ENCODE measurements at regions not wholly inside any gene's neighbourhood (a gene's known extent, or its start where the extent isn't known, plus 50 kb on each side); places are given as distances from the start of the nearest gene placed in this dataset.

DNA sequence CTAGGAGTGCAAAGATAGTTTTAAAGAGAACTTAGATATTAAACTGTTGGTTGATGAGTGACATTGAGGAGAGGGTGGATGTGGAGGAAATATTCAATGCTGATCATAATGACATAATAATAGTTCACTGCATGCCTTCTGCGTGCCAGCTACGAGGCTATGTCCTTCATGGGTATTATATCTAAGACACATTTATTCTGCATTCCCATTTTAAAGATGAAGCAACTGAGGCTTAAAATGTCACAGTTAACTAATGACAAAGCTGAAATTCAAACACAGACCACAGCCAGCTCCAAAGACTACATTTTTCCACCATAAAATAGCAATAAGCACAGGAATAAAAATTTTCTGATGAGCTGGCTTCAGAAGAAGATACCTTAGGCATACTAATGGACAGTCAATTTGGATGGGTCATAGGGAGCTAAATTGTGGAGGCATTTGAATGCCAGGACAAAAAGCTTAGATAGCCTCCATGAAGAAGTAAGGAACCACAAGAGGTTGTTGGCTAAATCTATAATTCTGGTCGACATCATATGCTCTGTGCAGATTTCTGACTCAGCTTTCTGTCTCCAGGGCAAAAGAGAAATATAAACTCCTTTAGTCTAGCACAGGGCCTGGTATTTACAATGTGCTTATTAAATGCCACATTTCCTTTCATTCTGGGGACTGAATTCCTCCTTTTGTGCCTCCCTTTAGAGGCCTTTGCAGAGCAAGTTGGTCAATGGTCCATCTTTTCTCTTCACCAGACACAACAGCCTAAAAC is 71.2 kb upstream of the NRIP1 start:
- no peak overlapping the region for H3K27ac Mint-ChIP-seq
- peaks cover 10% of the 10 kb centered on the region for H3K27me3 Mint-ChIP-seq

DNA sequence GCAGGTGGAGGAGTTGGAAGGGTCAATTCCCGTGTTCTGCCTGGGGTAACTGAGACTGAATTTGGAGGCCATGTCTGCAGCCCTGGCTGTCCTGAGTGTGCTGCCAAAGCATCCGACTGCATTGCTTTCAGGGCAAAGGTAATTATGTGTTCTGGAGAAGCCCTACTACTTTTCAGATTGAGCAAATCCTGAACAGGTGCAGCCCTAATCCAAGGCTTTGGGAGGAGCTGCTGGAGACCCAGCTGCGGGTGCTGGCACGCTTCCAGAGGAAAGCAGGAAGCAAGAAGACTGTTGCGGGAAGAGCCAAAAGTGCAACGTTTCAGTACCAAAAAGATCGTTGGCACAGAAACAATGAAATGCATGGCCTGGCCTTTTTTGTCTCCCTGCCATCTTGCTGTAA is 73.7 kb upstream of the NRIP1 start:
- H3K36me3 Mint-ChIP-seq = no peaks in the 10 kb centered on the region
- no peak for DNase-seq
- no peak overlapping the region for H3K27ac Mint-ChIP-seq
- POLR2A ChIA-PET = no interaction called here
- intact Hi-C loops (cut with micrococcal nuclease) = no loop called here
- CTCF ChIA-PET = no interaction called here
- H3K9me3 Mint-ChIP-seq = no peaks in the 10 kb centered on the region
- H3K4me1 Mint-ChIP-seq (ENCODE audit: low read depth) = no peaks in the 10 kb centered on the region
- no peak overlapping the region for H3K4me3 Mint-ChIP-seq
- peaks cover 10% of the 10 kb centered on the region for H3K27me3 Mint-ChIP-seq

More for the DNA sequence above, 71.2 kb upstream of the NRIP1 start:
- ChIA-PET CTCF (no interaction called here), POLR2A (no interaction called here)
- DNase-seq = no peak
- intact Hi-C loops (cut with micrococcal nuclease) = no loop called here
- Mint-ChIP-seq H3K9me3 (no peaks in the 10 kb centered on the region), H3K4me1 (ENCODE audit: low read depth) (no peaks in the 10 kb centered on the region), H3K4me3 (no peak overlapping the region), H3K36me3 (no peaks in the 10 kb centered on the region)

DNA sequence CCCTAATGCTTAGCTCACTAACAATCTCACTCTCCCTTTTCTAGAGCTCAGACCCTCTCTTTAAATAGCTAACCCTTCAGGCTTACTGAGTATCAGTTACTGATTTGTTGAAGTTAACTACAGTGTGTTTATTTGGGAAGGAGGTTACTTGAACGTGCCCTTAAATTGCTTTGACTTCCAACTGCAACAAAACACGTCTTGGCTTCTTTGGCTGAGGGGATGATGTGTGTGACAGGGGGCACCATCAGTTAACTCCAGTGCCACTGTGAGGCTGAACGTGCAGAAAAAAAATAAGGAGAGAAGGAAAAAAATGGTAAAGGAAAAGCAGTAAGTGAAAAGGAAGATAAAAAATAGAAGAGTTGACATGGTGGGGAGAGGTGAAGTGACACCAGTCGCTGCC is 75.1 kb upstream of the NRIP1 start:
- CTCF ChIA-PET = interaction anchor here (0.6 kb wide), 1 partner anchor 37 kb away, joined by 4 read pairs; no protein-coding TSS in a partner anchor
- DNase-seq = no peak
- no peak overlapping the region for H3K27ac Mint-ChIP-seq
- POLR2A ChIA-PET = no interaction called here
- no peaks in the 10 kb centered on the region for H3K36me3 Mint-ChIP-seq
- H3K27me3 Mint-ChIP-seq = peaks cover 10% of the 10 kb centered on the region
- H3K4me3 Mint-ChIP-seq = no peak overlapping the region
- H3K9me3 Mint-ChIP-seq = no peaks in the 10 kb centered on the region
- intact Hi-C loops (cut with micrococcal nuclease) = no loop called here
- no peaks in the 10 kb centered on the region for H3K4me1 Mint-ChIP-seq (ENCODE audit: low read depth)

DNA sequence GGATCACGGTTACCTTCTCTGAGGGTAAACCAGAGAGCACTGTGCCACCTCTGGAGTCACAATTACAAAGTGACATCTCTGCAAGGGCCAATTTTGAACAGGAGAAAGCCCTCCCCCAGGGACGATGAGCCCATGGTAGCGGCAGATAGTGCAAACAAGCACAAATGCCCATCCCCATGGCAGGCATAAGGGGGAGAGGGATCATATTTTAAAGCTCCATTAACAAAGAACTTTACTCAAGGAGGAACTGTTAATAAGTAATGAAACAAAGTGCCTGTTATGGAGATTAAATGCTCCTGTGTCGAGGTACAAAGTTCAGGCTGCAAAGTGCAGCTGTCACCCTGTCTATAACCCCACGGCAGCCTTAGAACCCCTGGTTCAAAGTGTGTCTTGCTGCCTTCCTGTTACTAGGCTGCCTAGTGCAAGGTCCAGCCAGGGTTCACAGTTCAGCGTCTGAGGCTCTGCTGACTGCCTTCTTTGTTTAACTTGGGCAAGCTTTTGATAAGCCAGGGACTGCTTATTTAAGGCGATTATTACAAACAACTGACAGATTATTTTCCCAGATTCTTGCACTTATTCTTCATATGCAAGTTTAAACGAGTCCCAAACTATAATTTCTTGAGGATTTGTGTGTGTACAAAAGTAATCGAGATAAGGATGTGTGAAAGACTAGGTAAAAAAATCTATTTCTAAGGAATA is 75.7 kb upstream of the NRIP1 start:
- Mint-ChIP-seq H3K27ac (no peak overlapping the region), H3K9me3 (no peaks in the 10 kb centered on the region), H3K4me3 (no peak overlapping the region), H3K27me3 (peaks cover 10% of the 10 kb centered on the region), H3K4me1 (ENCODE audit: low read depth) (no peaks in the 10 kb centered on the region), H3K36me3 (no peaks in the 10 kb centered on the region)
- no peak for DNase-seq
- ChIA-PET POLR2A (no interaction called here), CTCF (interaction anchor here (0.6 kb wide), 2 partner anchors 36 to 445 kb away, joined by 3 to 4 read pairs; no protein-coding TSS in a partner anchor)
- intact Hi-C loops (cut with micrococcal nuclease) = no loop called here

DNA sequence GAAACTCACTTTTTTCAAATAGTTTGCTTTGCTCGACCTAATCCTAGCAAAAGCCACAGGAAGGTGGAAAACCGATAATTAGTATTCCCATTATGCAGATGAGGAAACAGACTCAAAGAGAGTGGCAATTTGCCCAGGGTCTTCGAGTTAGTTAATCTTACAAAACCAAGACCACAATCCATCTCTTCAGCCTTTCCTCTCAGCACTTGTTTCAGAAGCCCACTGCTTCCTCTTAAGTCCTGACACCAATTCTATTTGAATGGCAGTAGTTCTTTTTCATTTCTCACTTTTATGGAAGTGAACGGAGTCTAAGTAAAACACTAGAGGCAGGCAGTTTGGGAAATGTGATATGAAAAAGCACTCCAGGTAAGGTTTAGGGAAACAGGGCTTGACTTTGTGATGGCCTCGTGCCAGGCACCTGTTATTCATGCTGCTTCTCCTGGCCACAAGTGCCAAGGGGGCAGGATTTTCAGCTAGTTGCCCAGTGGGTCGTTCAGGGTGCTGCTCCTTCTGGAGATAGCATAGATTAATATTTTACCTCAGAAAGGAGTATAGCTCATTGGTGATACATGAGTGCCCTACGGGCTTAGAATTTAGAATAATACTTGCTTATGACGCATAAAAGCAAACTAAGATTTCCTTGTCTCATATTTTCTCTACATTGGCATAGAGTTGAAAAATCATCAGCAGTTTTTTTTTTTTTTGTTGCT is 76.6 kb upstream of the NRIP1 start:
- intact Hi-C loops (cut with micrococcal nuclease) = no loop called here
- CTCF ChIA-PET = no interaction called here

DNA sequence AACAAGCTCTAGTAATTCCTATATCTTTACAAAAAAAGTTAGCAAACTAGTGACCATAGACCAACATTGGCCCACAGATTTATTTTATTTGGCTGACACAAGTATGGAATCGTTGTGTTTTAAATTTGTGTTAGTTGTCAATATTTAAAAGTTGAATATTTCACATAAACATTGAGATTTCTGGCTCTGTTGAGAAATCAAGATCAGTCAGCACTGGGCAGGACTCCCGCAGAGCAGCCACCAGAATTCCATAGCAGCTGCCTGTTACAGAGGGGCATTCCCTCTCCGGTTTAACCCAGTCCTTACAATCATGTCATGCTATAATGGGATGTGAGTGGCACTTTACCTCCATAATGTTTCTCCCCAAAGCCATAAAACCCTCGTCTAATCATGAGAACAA is 79.2 kb upstream of the NRIP1 start:
- no peak overlapping the region for H3K4me3 Mint-ChIP-seq
- no peaks in the 10 kb centered on the region for H3K4me1 Mint-ChIP-seq (ENCODE audit: low read depth)
- intact Hi-C loops (cut with micrococcal nuclease) = no loop called here
- H3K27ac Mint-ChIP-seq = no peak overlapping the region
- DNase-seq = no peak
- ChIA-PET CTCF (no interaction called here), POLR2A (no interaction called here)
- peaks cover 6% of the 10 kb centered on the region for H3K27me3 Mint-ChIP-seq
- no peaks in the 10 kb centered on the region for H3K36me3 Mint-ChIP-seq
- no peaks in the 10 kb centered on the region for H3K9me3 Mint-ChIP-seq

More for the DNA sequence above, 76.6 kb upstream of the NRIP1 start:
- POLR2A ChIA-PET = no interaction called here
- no peak overlapping the region for H3K27ac Mint-ChIP-seq
- no peak for DNase-seq
- peaks cover 10% of the 10 kb centered on the region for H3K27me3 Mint-ChIP-seq
- no peak overlapping the region for H3K4me3 Mint-ChIP-seq
- no peaks in the 10 kb centered on the region for H3K4me1 Mint-ChIP-seq (ENCODE audit: low read depth)
- H3K9me3 Mint-ChIP-seq = no peaks in the 10 kb centered on the region
- H3K36me3 Mint-ChIP-seq = no peaks in the 10 kb centered on the region

DNA sequence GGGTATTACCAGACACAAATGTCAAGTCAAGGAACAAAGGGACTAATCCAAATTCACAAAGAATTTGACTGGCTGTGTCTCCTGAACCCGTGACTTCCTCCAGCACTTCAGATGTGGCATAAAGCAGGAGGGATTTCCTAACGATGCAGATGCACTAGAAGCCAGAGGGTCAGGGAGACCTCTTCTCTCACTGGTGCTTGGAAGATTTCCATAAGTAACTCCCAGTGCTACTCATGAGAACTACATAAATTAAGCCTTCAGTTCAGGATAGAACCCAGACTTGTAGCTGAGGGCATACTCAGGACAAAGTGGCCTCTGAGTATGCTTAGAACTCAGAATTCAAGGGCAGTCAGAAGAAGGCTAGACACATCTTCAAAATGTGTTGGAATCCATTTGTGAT is 83.6 kb upstream of the NRIP1 start:
- Mint-ChIP-seq H3K9me3 (no peaks in the 10 kb centered on the region), H3K27ac (no peak overlapping the region), H3K4me3 (no peak overlapping the region), H3K4me1 (ENCODE audit: low read depth) (no peaks in the 10 kb centered on the region), H3K36me3 (no peaks in the 10 kb centered on the region), H3K27me3 (peaks cover 2% of the 10 kb centered on the region)
- DNase-seq = no peak
- ChIA-PET CTCF (no interaction called here), POLR2A (no interaction called here)
- intact Hi-C loops (cut with micrococcal nuclease) = no loop called here

DNA sequence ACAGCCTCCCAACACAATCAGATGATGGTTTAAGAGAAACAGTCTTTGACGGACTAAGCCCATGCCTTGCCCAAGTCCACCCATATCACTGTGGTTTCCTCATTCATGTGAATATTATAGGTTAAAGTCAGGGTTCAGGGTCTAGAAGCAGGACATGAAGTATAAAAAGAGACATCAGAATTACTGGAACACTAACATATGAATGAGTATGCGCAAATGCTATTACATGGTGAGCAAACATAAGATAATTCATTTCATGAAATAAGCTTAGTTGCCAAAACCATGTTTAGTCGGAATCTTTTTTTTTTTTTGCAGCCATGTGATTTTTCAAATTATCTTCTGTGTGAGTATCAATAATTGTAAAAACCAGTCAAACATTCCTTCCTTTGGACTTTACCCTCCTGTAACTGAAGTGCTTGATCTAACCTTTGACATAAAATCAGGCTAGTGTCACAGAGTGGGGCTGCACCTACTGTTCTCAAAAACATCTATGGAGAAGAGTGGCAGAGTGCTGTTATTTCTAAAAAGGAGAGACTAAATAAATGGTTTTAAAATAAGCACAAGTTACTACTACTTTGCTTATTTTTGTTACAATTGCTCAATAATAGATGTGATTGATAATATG is 84.9 kb upstream of the NRIP1 start:
- Mint-ChIP-seq H3K9me3 (peaks cover 4% of the 10 kb centered on the region), H3K36me3 (no peaks in the 10 kb centered on the region), H3K4me3 (no peak overlapping the region), H3K4me1 (ENCODE audit: low read depth) (peaks cover 3% of the 10 kb centered on the region), H3K27ac (no peak overlapping the region), H3K27me3 (peaks cover 2% of the 10 kb centered on the region)
- ChIA-PET POLR2A (interaction anchor here (0.9 kb wide), 1 partner anchor 52 kb away, joined by 3 read pairs; no protein-coding TSS in a partner anchor), CTCF (no interaction called here)
- DNase-seq = no peak
- intact Hi-C loops (cut with micrococcal nuclease) = no loop called here

DNA sequence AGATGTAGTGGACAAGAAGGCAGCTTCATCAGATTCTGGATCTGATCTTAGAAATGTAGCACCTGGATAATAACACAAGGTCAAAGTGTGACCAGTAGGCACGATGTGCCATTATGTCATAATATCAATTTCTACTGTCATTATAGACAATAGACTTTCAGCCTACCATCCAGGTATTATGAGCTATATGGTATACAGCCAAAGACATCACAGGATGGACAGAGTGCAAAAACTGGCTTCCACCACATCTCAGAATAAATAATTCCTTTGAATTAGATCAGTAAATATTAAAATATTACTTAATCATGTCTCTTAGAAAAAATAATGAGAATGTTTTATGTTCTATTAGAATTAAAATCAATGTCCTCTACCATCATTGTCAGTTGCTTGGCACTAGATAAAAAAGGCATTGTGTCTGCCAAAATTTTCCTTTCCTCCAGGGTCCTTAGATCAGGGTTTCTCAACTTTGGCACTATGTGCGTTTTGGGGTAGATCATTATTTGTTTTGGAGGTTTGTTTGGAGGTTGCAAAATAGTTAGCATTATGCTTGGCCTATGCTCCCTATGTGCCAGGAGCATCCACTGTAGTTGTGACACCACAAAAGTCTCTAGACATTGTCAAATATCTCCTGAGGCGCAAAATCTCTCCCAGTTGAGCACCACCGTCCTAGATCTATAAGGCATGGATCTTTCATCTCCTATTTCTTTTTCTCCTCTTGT is 86.7 kb upstream of the NRIP1 start:
- POLR2A ChIA-PET = no interaction called here
- DNase-seq = no peak
- Mint-ChIP-seq H3K36me3 (no peaks in the 10 kb centered on the region), H3K27ac (no peak overlapping the region), H3K27me3 (peaks cover 2% of the 10 kb centered on the region), H3K9me3 (peaks cover 7% of the 10 kb centered on the region), H3K4me1 (ENCODE audit: low read depth) (peaks cover 4% of the 10 kb centered on the region), H3K4me3 (no peak overlapping the region)
- intact Hi-C loops (cut with micrococcal nuclease) = no loop called here
- CTCF ChIA-PET = no interaction called here

DNA sequence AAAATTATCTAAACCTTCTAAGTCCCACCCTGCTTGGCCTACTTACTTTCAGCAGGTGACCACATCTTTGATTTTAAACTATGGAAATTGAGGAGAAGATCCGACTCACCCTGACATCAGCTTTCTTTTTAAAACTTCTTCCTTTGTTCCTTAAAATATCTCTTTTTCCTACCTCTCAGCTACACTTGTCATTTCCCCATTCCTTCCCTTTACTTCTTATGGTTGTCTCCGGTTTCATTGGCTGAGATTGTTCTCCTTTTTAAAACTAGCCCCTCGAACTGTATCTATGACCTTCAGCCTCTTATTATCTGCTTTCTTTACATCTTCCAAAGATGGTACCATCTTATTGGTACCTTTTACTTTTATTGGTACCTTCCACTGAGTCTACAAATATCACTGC is 87.8 kb upstream of the NRIP1 start:
- ChIA-PET POLR2A (no interaction called here), CTCF (no interaction called here)
- intact Hi-C loops (cut with micrococcal nuclease) = no loop called here
- Mint-ChIP-seq H3K27ac (no peak overlapping the region), H3K4me1 (ENCODE audit: low read depth) (peaks cover 4% of the 10 kb centered on the region), H3K27me3 (peaks cover 2% of the 10 kb centered on the region), H3K36me3 (no peaks in the 10 kb centered on the region), H3K4me3 (no peak overlapping the region), H3K9me3 (peaks cover 7% of the 10 kb centered on the region)
- no peak for DNase-seq

DNA sequence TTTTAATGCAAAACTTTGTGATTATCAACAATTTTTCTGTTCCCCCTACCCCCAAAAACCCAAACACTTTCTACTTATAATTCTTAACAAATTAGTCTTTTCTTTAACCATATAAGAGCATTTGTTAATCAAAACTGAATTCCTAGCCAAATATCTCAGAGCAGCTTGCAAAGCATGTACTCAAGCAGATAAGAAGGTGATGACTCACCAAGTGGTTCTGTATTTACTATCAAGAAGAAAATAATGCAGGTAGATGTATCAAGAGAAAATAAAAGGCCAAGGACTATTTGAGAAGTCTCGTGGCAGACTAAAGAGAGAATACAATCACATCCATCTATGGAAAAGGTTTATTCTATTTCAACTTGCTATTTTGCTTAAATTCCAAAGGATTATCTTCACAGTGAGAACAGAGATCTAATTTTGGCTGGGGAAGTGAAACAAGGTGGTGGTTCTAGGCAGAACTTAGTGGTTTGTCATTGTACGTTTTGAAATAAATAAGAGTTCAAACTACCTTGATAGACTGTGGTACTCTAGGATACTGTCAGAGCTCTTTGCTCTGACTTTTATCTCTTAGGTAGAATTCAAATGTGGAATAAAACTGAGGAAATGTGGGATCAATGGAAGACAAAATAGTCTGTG is 94.7 kb upstream of the NRIP1 start:
- H3K9me3 Mint-ChIP-seq = peaks cover 7% of the 10 kb centered on the region
- peaks cover 2% of the 10 kb centered on the region for H3K27me3 Mint-ChIP-seq
- intact Hi-C loops (cut with micrococcal nuclease) = no loop called here
- H3K4me1 Mint-ChIP-seq (ENCODE audit: low read depth) = peaks cover 3% of the 10 kb centered on the region
- ChIA-PET POLR2A (no interaction called here), CTCF (no interaction called here)
- H3K4me3 Mint-ChIP-seq = no peak overlapping the region
- H3K27ac Mint-ChIP-seq = no peak overlapping the region
- H3K36me3 Mint-ChIP-seq = no peaks in the 10 kb centered on the region
- DNase-seq = no peak

Data from activated CD4-positive, alpha-beta memory T cell treated with anti-CD3 and anti-CD28 coated beads for 36 hours (primary cell).